ENCODE measurements at regions not wholly inside any gene's neighbourhood (a gene's known extent, or its start where the extent isn't known, plus 50 kb on each side); places are given as distances from the start of the nearest gene placed in this dataset.

DNA sequence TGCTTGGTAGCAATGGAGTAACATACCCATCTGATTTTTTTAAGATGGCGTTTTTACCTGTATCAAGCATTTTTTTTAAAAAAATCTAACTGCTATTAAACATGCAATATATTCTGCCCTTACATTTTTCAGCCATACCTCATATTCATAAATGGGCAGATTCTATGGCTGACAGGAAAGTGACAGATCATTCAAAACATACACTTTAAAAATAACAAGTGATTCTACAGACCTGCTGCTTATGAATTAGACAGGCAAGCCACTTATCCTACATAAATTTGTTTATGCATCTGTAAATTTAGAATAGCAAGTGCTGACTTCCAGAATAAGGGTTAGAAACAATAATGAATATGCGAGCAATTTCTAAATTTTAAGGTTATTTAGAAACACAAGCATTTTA lies 82.7 kb downstream of the TBXT start:
- H3K27me3 ChIP-seq (ENCODE audit: control insufficient read depth, insufficient read depth, low read length): no peaks in the 10 kb centered on the region
- CTCF ChIA-PET: no interaction called here
- DNase-seq (ENCODE audit: low read depth): no peak
- POLR2A ChIA-PET: no interaction called here
- no peaks in the 10 kb centered on the region for H3K36me3 ChIP-seq (ENCODE audit: control insufficient read depth, insufficient read depth, low read length)
- H3K4me3 ChIP-seq (ENCODE audit: low read depth, low read length): no peak overlapping the region
- TF ChIP-seq, protein P1, sequence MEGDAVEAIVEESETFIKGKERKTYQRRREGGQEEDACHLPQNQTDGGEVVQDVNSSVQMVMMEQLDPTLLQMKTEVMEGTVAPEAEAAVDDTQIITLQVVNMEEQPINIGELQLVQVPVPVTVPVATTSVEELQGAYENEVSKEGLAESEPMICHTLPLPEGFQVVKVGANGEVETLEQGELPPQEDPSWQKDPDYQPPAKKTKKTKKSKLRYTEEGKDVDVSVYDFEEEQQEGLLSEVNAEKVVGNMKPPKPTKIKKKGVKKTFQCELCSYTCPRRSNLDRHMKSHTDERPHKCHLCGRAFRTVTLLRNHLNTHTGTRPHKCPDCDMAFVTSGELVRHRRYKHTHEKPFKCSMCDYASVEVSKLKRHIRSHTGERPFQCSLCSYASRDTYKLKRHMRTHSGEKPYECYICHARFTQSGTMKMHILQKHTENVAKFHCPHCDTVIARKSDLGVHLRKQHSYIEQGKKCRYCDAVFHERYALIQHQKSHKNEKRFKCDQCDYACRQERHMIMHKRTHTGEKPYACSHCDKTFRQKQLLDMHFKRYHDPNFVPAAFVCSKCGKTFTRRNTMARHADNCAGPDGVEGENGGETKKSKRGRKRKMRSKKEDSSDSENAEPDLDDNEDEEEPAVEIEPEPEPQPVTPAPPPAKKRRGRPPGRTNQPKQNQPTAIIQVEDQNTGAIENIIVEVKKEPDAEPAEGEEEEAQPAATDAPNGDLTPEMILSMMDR (IDR thresholded peaks at IDR 0.05; ENCODE audit: insufficient read depth, low read depth, low read length): no peak

DNA sequence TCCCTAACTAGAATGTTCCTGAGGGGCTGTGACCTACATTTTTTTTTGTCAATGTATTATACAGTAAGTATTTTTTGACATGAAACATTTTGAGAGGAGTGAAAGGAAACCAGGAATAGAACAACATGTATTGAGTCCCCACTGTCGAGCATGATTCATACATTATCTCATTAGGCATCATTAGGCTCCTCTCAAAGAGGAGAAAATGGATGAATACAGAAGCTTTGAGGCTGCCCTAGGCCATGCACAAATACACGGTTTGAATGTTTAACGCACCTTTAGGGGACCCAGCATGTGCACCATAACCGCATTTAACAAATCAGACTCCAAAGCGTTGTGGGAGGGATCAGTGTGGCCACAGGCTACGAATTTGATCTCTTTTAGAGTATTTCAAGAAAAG lies 87.8 kb downstream of the TBXT start:
- TF ChIP-seq, protein P1 (IDR thresholded peaks at IDR 0.05; ENCODE audit: insufficient read depth, low read depth, low read length): no peak
- no peak for DNase-seq (ENCODE audit: low read depth)
- ChIA-PET CTCF (interaction anchor here (0.8 kb wide), 1 partner anchor 70 kb away, joined by 3 read pairs; no protein-coding TSS in a partner anchor), POLR2A (no interaction called here)
- no peaks in the 10 kb centered on the region for H3K36me3 ChIP-seq (ENCODE audit: control insufficient read depth, insufficient read depth, low read length)
- H3K27me3 ChIP-seq (ENCODE audit: control insufficient read depth, insufficient read depth, low read length): no peaks in the 10 kb centered on the region
- no peak overlapping the region for H3K4me3 ChIP-seq (ENCODE audit: low read depth, low read length)

DNA sequence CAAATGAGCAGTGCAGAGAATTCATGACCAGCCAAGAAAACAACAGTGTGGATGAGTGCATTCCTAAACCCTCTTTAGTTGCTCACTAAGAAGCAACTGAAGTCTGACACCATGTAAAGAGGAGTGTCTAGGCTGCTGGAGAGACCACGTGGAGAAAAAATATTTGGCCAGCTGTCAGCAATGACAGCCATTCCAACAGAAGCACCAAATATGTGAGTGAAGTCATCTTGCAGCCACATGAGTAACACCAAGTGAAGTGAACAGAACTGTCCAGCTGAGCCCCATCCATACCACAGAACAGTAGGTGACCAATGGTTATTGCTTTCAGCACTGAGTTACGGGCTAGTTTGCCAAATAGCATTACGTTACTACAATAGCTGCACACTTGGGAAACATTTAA lies 89.4 kb downstream of the TBXT start:
- DNase-seq (ENCODE audit: low read depth): peak; percentile 25
- H3K36me3 ChIP-seq (ENCODE audit: control insufficient read depth, insufficient read depth, low read length): no peaks in the 10 kb centered on the region

DNA sequence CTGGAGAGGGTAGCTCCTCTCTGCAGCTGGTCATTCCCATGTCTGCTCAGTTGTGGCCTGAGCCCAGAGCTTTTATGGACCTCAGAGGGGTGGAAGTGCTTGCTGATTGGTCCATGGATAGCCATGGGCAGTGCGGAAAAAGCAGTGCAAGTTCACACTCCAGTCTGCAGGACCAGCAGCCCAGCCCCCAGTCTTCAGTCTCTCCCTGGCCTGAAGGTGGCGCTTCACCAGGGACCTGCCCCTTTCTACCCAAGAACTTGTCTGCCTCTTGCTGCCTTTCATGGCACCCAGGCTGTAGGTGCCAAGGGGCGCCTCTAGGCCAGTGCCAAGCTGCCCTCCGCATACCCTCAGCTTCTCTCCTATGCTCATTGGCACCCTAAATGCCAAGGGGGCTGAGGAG lies 91.0 kb downstream of the TBXT start:
- DNase-seq (ENCODE audit: low read depth): no peak
- Histone ChIP-seq H3K27me3 (ENCODE audit: control insufficient read depth, insufficient read depth, low read length) (no peaks in the 10 kb centered on the region), H3K4me3 (ENCODE audit: low read depth, low read length) (no peak overlapping the region), H3K36me3 (ENCODE audit: control insufficient read depth, insufficient read depth, low read length) (no peaks in the 10 kb centered on the region)
- ChIA-PET POLR2A (no interaction called here), CTCF (interaction anchor here (0.6 to 1.4 kb wide), 2 partner anchors 10 to 21 kb away, joined by 4 to 7 read pairs; no protein-coding TSS in a partner anchor)
- TF ChIP-seq, protein P1 (IDR thresholded peaks at IDR 0.05; ENCODE audit: insufficient read depth, low read depth, low read length): no peak

More for the DNA sequence above, 89.4 kb downstream of the TBXT start:
- TF ChIP-seq, protein P1 (IDR thresholded peaks at IDR 0.05; ENCODE audit: insufficient read depth, low read depth, low read length): no peak
- ChIA-PET POLR2A (no interaction called here), CTCF (no interaction called here)
- Histone ChIP-seq H3K27me3 (ENCODE audit: control insufficient read depth, insufficient read depth, low read length) (no peaks in the 10 kb centered on the region), H3K4me3 (ENCODE audit: low read depth, low read length) (no peak overlapping the region)

DNA sequence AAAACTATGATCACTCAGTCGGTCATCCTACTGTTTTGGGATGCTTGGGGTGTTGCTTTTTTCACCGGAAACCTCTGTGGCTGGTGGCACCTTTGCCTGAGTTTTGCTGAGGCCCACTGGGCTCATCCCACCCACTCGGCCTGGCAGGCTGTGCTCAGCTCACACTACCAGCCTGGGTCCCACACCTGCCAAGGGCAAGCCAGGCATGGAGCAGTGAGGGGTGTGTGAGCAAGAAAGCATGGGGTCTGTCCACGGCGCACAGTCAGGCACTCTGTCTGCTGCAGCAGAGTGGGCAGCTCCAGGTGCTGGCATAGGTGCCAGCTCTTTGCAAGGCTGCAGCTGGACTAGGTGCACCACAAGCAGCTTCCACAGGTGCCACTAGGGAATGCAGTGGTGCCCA lies 91.7 kb downstream of the TBXT start:
- Histone ChIP-seq H3K36me3 (ENCODE audit: control insufficient read depth, insufficient read depth, low read length) (no peaks in the 10 kb centered on the region), H3K27me3 (ENCODE audit: control insufficient read depth, insufficient read depth, low read length) (no peaks in the 10 kb centered on the region), H3K4me3 (ENCODE audit: low read depth, low read length) (no peak overlapping the region)
- ChIA-PET POLR2A (no interaction called here), CTCF (interaction anchor here (0.6 to 1.4 kb wide), 5 partner anchors 10 to 191 kb away, joined by 3 to 7 read pairs (median 4); no protein-coding TSS in a partner anchor)
- DNase-seq (ENCODE audit: low read depth): no peak
- TF ChIP-seq, protein P1 (IDR thresholded peaks at IDR 0.05; ENCODE audit: insufficient read depth, low read depth, low read length): no peak
